Smooth muscle cell (in vitro differentiated cells): ENCODE measurements at regions not wholly inside any gene's neighbourhood (a gene's known extent, or its start where the extent isn't known, plus 50 kb on each side); places are given as distances from the start of the nearest gene placed in this dataset.

Experiments
- DNase-seq: peaks from one replicate; lab custom pipeline; 2025; ENCODE audit not compliant: unreplicated experiment; lab: John Stamatoyannopoulos, UW
- H2AFZ ChIP-seq: fragments of 200-600 bp; sonication (generic); 2 replicates; pipeline ENCODE4 v1.6.0; 2016; ENCODE audit warnings: antibody characterized with exemption, low read depth, mild to moderate bottlenecking
- H3F3A ChIP-seq: fragments of 200-600 bp; sonication (generic); 2 replicates; pipeline ENCODE4 v1.6.0; 2017; ENCODE audit warnings: antibody characterized with exemption, low read depth
- H3K27ac ChIP-seq: fragments of 200-600 bp; sonication (generic); 2 replicates; pipeline ENCODE4 v1.5.1; 2016; ENCODE audit warnings: low read depth, mild to moderate bottlenecking
- H3K27me3 ChIP-seq: fragments of 200-600 bp; sonication (generic); 2 replicates; pipeline ENCODE4 v1.6.1; 2016; ENCODE audit warnings: low read depth, mild to moderate bottlenecking
- H3K36me3 ChIP-seq: fragments of 200-600 bp; sonication (generic); 2 replicates; pipeline ENCODE4 v1.5.1; 2016; ENCODE audit warnings: low read depth
- H3K4me1 ChIP-seq: fragments of 200-600 bp; sonication (generic); 2 replicates; pipeline ENCODE4 v1.5.1; 2016; ENCODE audit warnings: low read depth
- H3K4me2 ChIP-seq: fragments of 200-600 bp; sonication (generic); 2 replicates; pipeline ENCODE4 v1.6.0; 2016; ENCODE audit warnings: mild to moderate bottlenecking
- H3K4me3 ChIP-seq: fragments of 200-600 bp; sonication (generic); 2 replicates; pipeline ENCODE4 v1.5.1; 2016; ENCODE audit warnings: mild to moderate bottlenecking
- H3K79me2 ChIP-seq: fragments of 200-600 bp; sonication (generic); 2 replicates; pipeline ENCODE4 v1.6.0; 2016; ENCODE audit warnings: low read depth, mild to moderate bottlenecking
- H3K9ac ChIP-seq: fragments of 200-600 bp; sonication (generic); 2 replicates; pipeline ENCODE4 v1.6.0; 2016; ENCODE audit warnings: low read depth
- H3K9me3 ChIP-seq: fragments of 200-600 bp; sonication (generic); replicated peaks from 2 replicates; pipeline ENCODE4 v1.5.1; 2016; ENCODE audit warnings: low read depth
- H4K20me1 ChIP-seq: fragments of 200-600 bp; sonication (generic); 2 replicates; pipeline ENCODE4 v1.6.0; 2016; ENCODE audit warnings: low read depth
- WGBS: methylation state at CpG from one replicate; pipeline ENCODE4 v1.1.7; 2016; ENCODE audit warnings: low lambda C conversion rate; 5-methylcytosine and 5-hydroxymethylcytosine counted together
- TF ChIP-seq, protein P1 (sequence below): fragments of 200-600 bp; sonication (generic); IDR thresholded peaks from 2 replicates; pipeline ENCODE4 v1.5.1; 2017; ENCODE audit warnings: borderline replicate concordance, mild to moderate bottlenecking, antibody characterized with exemption; ENCODE audit not compliant: insufficient read depth, poor library complexity, severe bottlenecking

DNA sequence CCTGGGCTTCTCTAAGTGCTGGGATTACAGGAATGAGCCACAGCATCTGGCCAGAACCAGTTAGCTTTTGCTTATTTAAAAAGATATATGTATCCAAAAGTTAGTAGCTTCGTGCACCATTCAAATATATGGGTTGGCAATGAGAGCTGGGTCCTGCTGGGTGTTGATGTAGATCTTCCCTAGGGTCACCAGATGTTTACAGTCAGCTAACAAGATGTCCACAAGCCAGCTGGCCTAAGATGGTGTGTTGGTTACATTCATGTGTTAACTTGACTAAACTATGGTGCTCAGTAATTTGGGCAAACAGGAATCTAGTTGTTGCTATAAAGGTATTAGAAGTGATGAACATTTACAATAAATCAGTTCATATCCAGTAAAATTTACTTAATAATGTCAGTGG, 948.6 kb upstream of the EDIL3 start:
- no peak overlapping the region for H2AFZ ChIP-seq
- H3K4me2 ChIP-seq = no peak overlapping the region
- H3F3A ChIP-seq = no peaks in the 10 kb centered on the region
- H3K9me3 ChIP-seq = no peaks in the 10 kb centered on the region
- H3K27ac ChIP-seq = no peak overlapping the region
- 96% methylated on average over 1 of the region's 1 CpG for WGBS
- no peaks in the 10 kb centered on the region for H3K36me3 ChIP-seq
- DNase-seq = no peak
- TF ChIP-seq, protein P1, sequence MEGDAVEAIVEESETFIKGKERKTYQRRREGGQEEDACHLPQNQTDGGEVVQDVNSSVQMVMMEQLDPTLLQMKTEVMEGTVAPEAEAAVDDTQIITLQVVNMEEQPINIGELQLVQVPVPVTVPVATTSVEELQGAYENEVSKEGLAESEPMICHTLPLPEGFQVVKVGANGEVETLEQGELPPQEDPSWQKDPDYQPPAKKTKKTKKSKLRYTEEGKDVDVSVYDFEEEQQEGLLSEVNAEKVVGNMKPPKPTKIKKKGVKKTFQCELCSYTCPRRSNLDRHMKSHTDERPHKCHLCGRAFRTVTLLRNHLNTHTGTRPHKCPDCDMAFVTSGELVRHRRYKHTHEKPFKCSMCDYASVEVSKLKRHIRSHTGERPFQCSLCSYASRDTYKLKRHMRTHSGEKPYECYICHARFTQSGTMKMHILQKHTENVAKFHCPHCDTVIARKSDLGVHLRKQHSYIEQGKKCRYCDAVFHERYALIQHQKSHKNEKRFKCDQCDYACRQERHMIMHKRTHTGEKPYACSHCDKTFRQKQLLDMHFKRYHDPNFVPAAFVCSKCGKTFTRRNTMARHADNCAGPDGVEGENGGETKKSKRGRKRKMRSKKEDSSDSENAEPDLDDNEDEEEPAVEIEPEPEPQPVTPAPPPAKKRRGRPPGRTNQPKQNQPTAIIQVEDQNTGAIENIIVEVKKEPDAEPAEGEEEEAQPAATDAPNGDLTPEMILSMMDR = no peak
- H3K4me3 ChIP-seq = no peak overlapping the region
- H3K9ac ChIP-seq = no peak overlapping the region
- H4K20me1 ChIP-seq = no peaks in the 10 kb centered on the region
- H3K27me3 ChIP-seq = no peaks in the 10 kb centered on the region
- no peaks in the 10 kb centered on the region for H3K4me1 ChIP-seq
- no peaks in the 10 kb centered on the region for H3K79me2 ChIP-seq

DNA sequence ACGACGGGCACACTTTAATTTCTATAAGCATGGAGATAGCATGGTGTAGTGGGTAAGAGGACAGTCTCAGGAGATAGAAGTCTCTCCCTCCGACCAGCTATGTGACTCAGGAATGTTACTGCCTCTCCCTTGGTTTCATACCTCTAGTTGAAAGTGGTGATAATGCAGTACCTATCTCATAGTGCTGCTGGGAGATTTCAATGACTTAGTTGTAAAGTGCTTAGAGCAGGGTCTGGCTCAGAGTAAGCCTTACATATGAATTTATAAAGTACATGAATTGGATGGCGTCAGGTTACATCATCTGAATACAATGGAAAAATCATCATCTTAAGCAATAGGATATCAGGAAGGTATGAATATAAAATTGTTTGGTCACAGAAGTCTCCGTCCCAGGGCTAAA, 952.8 kb upstream of the EDIL3 start:
- WGBS = 74% methylated on average over 5 of the region's 5 CpGs
- Histone ChIP-seq H3K27me3 (no peaks in the 10 kb centered on the region), H3K36me3 (no peaks in the 10 kb centered on the region), H2AFZ (no peak overlapping the region), H3F3A (no peaks in the 10 kb centered on the region), H3K9ac (no peak overlapping the region), H3K9me3 (no peaks in the 10 kb centered on the region), H3K79me2 (no peaks in the 10 kb centered on the region), H3K4me1 (no peaks in the 10 kb centered on the region), H3K27ac (no peak overlapping the region), H3K4me3 (no peak overlapping the region), H3K4me2 (no peak overlapping the region), H4K20me1 (no peaks in the 10 kb centered on the region)
- TF ChIP-seq, protein P1 = no peak
- DNase-seq = no peak

DNA sequence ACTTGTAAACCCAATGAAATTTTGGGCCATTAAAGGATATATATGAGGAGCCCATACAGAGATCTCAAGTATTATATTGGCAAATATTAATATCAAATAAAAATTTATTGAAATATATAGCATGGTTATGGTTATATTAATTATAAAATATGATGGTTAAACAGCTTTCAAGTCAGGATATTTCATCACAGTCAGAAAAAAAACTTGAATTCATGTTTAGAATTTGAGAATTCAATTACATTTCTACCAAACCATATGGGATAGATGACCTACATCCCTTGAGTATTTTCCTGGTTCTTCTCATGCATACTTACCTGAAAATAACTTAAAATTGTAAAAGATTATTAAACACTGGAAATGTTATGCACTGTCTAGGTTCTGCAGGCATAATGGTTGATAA, 956.1 kb upstream of the EDIL3 start:
- Histone ChIP-seq H3K4me2 (no peak overlapping the region), H3K79me2 (no peaks in the 10 kb centered on the region), H3K9me3 (no peaks in the 10 kb centered on the region), H3K36me3 (no peaks in the 10 kb centered on the region), H3K9ac (no peak overlapping the region), H4K20me1 (no peaks in the 10 kb centered on the region), H3K27ac (no peak overlapping the region), H3K4me3 (no peak overlapping the region), H2AFZ (no peak overlapping the region), H3K4me1 (no peaks in the 10 kb centered on the region), H3F3A (no peaks in the 10 kb centered on the region), H3K27me3 (no peaks in the 10 kb centered on the region)
- no peak for DNase-seq
- TF ChIP-seq, protein P1 = no peak

DNA sequence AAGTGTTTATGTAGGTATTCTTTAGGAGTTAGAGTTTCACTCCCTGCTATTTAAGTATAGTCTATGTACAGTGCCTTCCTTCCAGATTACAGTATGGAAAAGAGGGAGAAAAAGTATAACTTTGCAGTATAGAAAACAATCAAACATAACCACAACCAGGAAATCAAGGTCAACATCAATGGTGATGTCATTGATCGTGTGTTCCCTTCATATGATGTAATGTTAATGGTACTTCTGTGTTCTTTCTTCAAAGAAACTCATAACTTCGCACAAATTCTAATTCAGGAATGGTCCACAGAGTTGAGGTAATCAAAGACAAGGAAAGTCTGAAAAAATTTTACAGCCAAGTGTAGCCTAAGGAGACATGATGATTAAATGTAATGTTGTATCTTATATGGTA, 961.1 kb upstream of the EDIL3 start:
- no peak overlapping the region for H2AFZ ChIP-seq
- no peaks in the 10 kb centered on the region for H3K27me3 ChIP-seq
- WGBS = 85% methylated on average over 2 of the region's 2 CpGs
- H3K4me3 ChIP-seq = no peak overlapping the region
- no peaks in the 10 kb centered on the region for H3F3A ChIP-seq
- TF ChIP-seq, protein P1 = no peak
- no peaks in the 10 kb centered on the region for H3K4me1 ChIP-seq
- no peak for DNase-seq
- no peaks in the 10 kb centered on the region for H3K9me3 ChIP-seq
- no peaks in the 10 kb centered on the region for H3K79me2 ChIP-seq
- no peaks in the 10 kb centered on the region for H3K36me3 ChIP-seq
- no peak overlapping the region for H3K4me2 ChIP-seq
- no peak overlapping the region for H3K9ac ChIP-seq
- no peaks in the 10 kb centered on the region for H4K20me1 ChIP-seq
- H3K27ac ChIP-seq = no peak overlapping the region
